Astrocyte (in vitro differentiated cells and primary cell): ENCODE measurements at regions not wholly inside any gene's neighbourhood (a gene's known extent, or its start where the extent isn't known, plus 50 kb on each side); places are given as distances from the start of the nearest gene placed in this dataset.
A peak's percentile ranks its signal among the peaks of the same experiment; 100 is the strongest.

ENCODE experiments used
- DNase-seq: peaks from one replicate; pipeline ENCODE4 v3.0.0-alpha.2; 2010; ENCODE audit warnings: low read depth
- FAIRE-seq: peaks from 2 replicates; lab custom pipeline; 2011; peaks lifted over from hg19 to GRCh38; lab: Jason Lieb, UNC
- H2AFZ ChIP-seq: 2 replicates; pipeline ENCODE4 v1.6.0; 2012; ENCODE audit warnings: low read depth, low read length, inconsistent platforms
- H3K27ac ChIP-seq: 2 replicates; pipeline ENCODE4 v1.5.1; 2011; ENCODE audit warnings: low read depth, low read length, inconsistent platforms
- H3K27me3 ChIP-seq: 2 replicates; pipeline ENCODE4 v1.6.0; 2011; ENCODE audit warnings: low read length, inconsistent platforms; ENCODE audit not compliant: insufficient read depth
- H3K36me3 ChIP-seq: 2 replicates; pipeline ENCODE4 v1.5.1; 2011; ENCODE audit warnings: low read length, inconsistent platforms; ENCODE audit not compliant: insufficient read depth
- H3K4me1 ChIP-seq: 2 replicates; pipeline ENCODE4 v1.5.1; 2011; ENCODE audit warnings: low read length, inconsistent platforms; ENCODE audit not compliant: insufficient read depth
- H3K4me2 ChIP-seq: 2 replicates; pipeline ENCODE4 v1.6.0; 2012; ENCODE audit warnings: low read length, inconsistent platforms
- H3K4me3 ChIP-seq: 2 replicates; pipeline ENCODE4 v1.5.1; 2011; ENCODE audit warnings: low read depth, mild to moderate bottlenecking, low read length, inconsistent platforms; ENCODE audit not compliant: insufficient read depth
- H3K79me2 ChIP-seq: 2 replicates; pipeline ENCODE4 v1.6.0; 2012; ENCODE audit warnings: mild to moderate bottlenecking, low read length, inconsistent platforms; ENCODE audit not compliant: insufficient read depth
- H3K9ac ChIP-seq: 2 replicates; pipeline ENCODE4 v1.6.0; 2012; ENCODE audit warnings: mild to moderate bottlenecking, low read length, inconsistent platforms
- H3K9me3 ChIP-seq: 2 replicates; pipeline ENCODE4 v1.5.1; 2012; ENCODE audit warnings: low read depth, mild to moderate bottlenecking, low read length, inconsistent platforms; ENCODE audit not compliant: insufficient read depth
- H4K20me1 ChIP-seq: 2 replicates; pipeline ENCODE4 v1.6.0; 2012; ENCODE audit warnings: low read length, inconsistent platforms; ENCODE audit not compliant: insufficient read depth
- H3K27ac Mint-ChIP-seq: one replicate; pipeline ENCODE4 v1.8.0; 2021; ENCODE audit warnings: mild to moderate bottlenecking, mixed read lengths; ENCODE audit not compliant: unreplicated experiment
- H3K27me3 Mint-ChIP-seq: one replicate; pipeline ENCODE4 v1.8.0; 2021; ENCODE audit warnings: low read depth, mixed read lengths; ENCODE audit not compliant: unreplicated experiment
- H3K36me3 Mint-ChIP-seq: one replicate; pipeline ENCODE4 v1.8.0; 2021; ENCODE audit warnings: low read depth, mixed read lengths; ENCODE audit not compliant: unreplicated experiment
- H3K4me1 Mint-ChIP-seq: one replicate; pipeline ENCODE4 v1.8.0; 2021; ENCODE audit warnings: low read depth, mixed read lengths; ENCODE audit not compliant: unreplicated experiment
- H3K4me3 Mint-ChIP-seq: one replicate; pipeline ENCODE4 v1.8.0; 2021; ENCODE audit warnings: mild to moderate bottlenecking, moderate library complexity, mixed read lengths; ENCODE audit not compliant: unreplicated experiment
- H3K9me3 Mint-ChIP-seq: one replicate; pipeline ENCODE4 v1.8.0; 2021; ENCODE audit warnings: mild to moderate bottlenecking, mixed read lengths; ENCODE audit not compliant: unreplicated experiment
- EZH2 ChIP-seq: IDR thresholded peaks from 2 replicates; pipeline ENCODE4 v1.6.1; 2012; ENCODE audit warnings: mild to moderate bottlenecking, low read length, inconsistent platforms; ENCODE audit not compliant: insufficient read depth
- TF ChIP-seq, protein P1 (sequence below): IDR thresholded peaks from 2 replicates; pipeline ENCODE4 v1.5.1; 2011; ENCODE audit warnings: low read depth, mild to moderate bottlenecking, inconsistent platforms, low read length, moderate library complexity; ENCODE audit not compliant: insufficient read depth

DNA sequence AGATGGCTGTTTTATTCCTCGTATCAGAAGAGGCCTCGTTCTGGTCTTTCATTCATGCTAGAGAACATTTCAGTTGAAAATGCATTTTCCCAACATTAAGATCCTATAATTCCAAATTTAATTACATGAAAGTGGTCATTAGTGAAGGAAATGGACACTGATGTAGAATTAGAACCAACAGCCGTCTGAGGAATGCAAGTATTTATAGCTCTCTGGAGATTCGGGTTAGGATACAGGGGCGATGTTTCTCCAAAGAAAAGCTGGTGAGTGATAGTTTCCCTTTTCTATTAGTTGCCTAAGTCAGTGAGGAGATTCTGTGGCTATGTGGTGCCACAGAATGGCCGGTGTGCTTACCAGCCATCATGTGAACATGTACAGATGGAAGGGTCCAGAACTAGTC, 109.0 kb upstream of the IL12A start:
- Histone ChIP-seq H3K79me2 (peaks cover 71% of the 10 kb centered on the region), H3K4me3 (no peak overlapping the region), H3K9ac (no peak overlapping the region), H4K20me1 (peaks cover 12% of the 10 kb centered on the region), H3K4me2 (no peak overlapping the region), H3K27ac (no peak overlapping the region), H3K9me3 (no peaks in the 10 kb centered on the region), H3K4me1 (peaks cover 41% of the 10 kb centered on the region), H3K27me3 (no peaks in the 10 kb centered on the region), H2AFZ (no peak overlapping the region), H3K36me3 (no peaks in the 10 kb centered on the region)
- no peaks in the 10 kb centered on the region for H3K9me3 Mint-ChIP-seq
- no peaks in the 10 kb centered on the region for H3K36me3 Mint-ChIP-seq
- no peak overlapping the region for H3K4me3 Mint-ChIP-seq
- DNase-seq (no peak), FAIRE-seq (no peak)
- H3K27me3 Mint-ChIP-seq, result no peaks in the 10 kb centered on the region
- H3K27ac Mint-ChIP-seq, result no peak overlapping the region
- H3K4me1 Mint-ChIP-seq, result peaks cover 47% of the 10 kb centered on the region
- no peak for TF ChIP-seq EZH2
- TF ChIP-seq, protein P1, sequence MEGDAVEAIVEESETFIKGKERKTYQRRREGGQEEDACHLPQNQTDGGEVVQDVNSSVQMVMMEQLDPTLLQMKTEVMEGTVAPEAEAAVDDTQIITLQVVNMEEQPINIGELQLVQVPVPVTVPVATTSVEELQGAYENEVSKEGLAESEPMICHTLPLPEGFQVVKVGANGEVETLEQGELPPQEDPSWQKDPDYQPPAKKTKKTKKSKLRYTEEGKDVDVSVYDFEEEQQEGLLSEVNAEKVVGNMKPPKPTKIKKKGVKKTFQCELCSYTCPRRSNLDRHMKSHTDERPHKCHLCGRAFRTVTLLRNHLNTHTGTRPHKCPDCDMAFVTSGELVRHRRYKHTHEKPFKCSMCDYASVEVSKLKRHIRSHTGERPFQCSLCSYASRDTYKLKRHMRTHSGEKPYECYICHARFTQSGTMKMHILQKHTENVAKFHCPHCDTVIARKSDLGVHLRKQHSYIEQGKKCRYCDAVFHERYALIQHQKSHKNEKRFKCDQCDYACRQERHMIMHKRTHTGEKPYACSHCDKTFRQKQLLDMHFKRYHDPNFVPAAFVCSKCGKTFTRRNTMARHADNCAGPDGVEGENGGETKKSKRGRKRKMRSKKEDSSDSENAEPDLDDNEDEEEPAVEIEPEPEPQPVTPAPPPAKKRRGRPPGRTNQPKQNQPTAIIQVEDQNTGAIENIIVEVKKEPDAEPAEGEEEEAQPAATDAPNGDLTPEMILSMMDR, result no peak

DNA sequence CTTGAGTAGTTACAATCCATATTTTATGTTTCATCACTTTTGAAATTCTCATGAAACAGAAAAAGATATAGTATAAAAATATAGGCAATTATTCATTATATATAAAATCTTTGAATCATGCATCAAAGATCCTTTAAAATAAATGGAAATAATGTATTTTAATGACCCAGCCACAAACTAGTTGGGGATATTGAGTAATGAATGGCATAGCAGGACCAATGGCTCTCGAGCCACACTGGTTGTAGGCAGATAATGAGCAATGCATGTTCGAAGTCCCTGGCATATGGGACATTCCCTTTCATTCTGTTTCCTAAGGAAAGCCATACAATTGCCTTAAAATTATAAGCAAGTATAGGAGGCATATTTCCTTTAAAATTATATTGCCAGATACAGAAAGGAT, 107.4 kb upstream of the IL12A start:
- no peaks in the 10 kb centered on the region for H3K9me3 Mint-ChIP-seq

DNA sequence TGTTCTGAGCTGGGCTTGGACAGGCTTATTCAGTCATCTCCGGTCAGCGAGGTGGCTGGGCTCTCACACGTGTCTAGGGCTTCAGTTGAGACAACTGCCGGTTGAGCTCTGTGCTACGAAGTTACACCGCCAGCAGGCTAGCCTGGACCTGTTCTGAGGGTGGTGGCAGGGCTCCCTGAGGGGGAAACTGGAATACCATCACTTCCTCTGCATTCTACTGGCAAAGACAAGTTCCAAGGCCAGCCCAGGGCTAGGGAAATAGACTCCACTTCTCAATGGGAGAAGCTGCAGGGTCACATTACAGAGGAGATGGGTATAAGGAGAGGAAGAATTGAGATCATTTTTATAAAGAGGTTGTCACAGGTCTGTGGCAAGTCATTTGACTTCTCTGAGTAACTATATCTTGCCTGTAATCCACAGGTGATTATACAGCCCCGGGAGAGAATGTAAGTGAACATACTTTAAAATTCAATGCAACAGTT, 106.8 kb upstream of the IL12A start:
- Mint-ChIP-seq H3K27me3 (no peaks in the 10 kb centered on the region), H3K4me1 (peaks cover 56% of the 10 kb centered on the region), H3K4me3 (no peak overlapping the region), H3K9me3 (no peaks in the 10 kb centered on the region), H3K36me3 (peaks cover 3% of the 10 kb centered on the region), H3K27ac (peak overlapping the region; percentile 51)
- Histone ChIP-seq H3K79me2 (peaks cover 63% of the 10 kb centered on the region), H3K4me1 (peaks cover 41% of the 10 kb centered on the region), H3K27me3 (no peaks in the 10 kb centered on the region), H3K36me3 (no peaks in the 10 kb centered on the region), H4K20me1 (peaks cover 21% of the 10 kb centered on the region), H3K4me2 (peak overlapping the region; percentile 60), H3K9me3 (no peaks in the 10 kb centered on the region), H3K4me3 (no peak overlapping the region), H3K9ac (peak overlapping the region; percentile 58), H2AFZ (peak overlapping the region; percentile 3), H3K27ac (peak overlapping the region; percentile 37)
- peak; percentile 36 for DNase-seq
- FAIRE-seq, result no peak
- TF ChIP-seq, protein P1, result no peak
- no peak for TF ChIP-seq EZH2

More for the DNA sequence above, 107.4 kb upstream of the IL12A start:
- Histone ChIP-seq H3K36me3 (no peaks in the 10 kb centered on the region), H4K20me1 (peaks cover 21% of the 10 kb centered on the region), H3K9ac (no peak overlapping the region), H3K4me3 (no peak overlapping the region), H3K27ac (no peak overlapping the region), H3K27me3 (no peaks in the 10 kb centered on the region), H3K4me2 (no peak overlapping the region), H3K9me3 (no peaks in the 10 kb centered on the region), H2AFZ (no peak overlapping the region), H3K79me2 (peaks cover 70% of the 10 kb centered on the region), H3K4me1 (peaks cover 41% of the 10 kb centered on the region)
- no peak overlapping the region for H3K27ac Mint-ChIP-seq
- FAIRE-seq, result no peak
- H3K36me3 Mint-ChIP-seq, result peaks cover 3% of the 10 kb centered on the region
- DNase-seq, result no peak
- H3K4me3 Mint-ChIP-seq, result no peak overlapping the region
- peaks cover 56% of the 10 kb centered on the region for H3K4me1 Mint-ChIP-seq
- TF ChIP-seq, protein P1, result no peak
- no peak for TF ChIP-seq EZH2
- H3K27me3 Mint-ChIP-seq, result no peaks in the 10 kb centered on the region
